ENCODE measurements at regions not wholly inside any gene's neighbourhood (a gene's known extent, or its start where the extent isn't known, plus 50 kb on each side); places are given as distances from the start of the nearest gene placed in this dataset.
A peak's percentile ranks its signal among the peaks of the same experiment; 100 is the strongest.

- ChIA-PET POLR2A (ENCODE audit: unreplicated experiment) (no interaction called here), CTCF (no interaction called here)
- no peaks in the 10 kb centered on the region for H3K79me2 ChIP-seq (ENCODE audit: low read depth)
- H3K4me2 ChIP-seq: no peak overlapping the region
- intact Hi-C loops (cut with micrococcal nuclease; ENCODE audit: unreplicated experiment): no loop called here
- H3K27ac ChIP-seq: no peak overlapping the region
- H3K36me3 ChIP-seq (ENCODE audit: low read depth): no peaks in the 10 kb centered on the region
- no peaks in the 10 kb centered on the region for H3K27me3 ChIP-seq (ENCODE audit: insufficient read depth, low read depth)
- no peak overlapping the region for H2AFZ ChIP-seq
- H3F3A ChIP-seq (ENCODE audit: insufficient read depth, low read depth): no peaks in the 10 kb centered on the region
- TF ChIP-seq EZH2 (IDR thresholded peaks at IDR 0.05; ENCODE audit: low read depth) (no peak), CTCF (conservative IDR thresholded peaks at IDR 0.05) (no peak)
- no peak overlapping the region for H3K4me3 ChIP-seq
- no peaks in the 10 kb centered on the region for H4K20me1 ChIP-seq (ENCODE audit: insufficient read depth)
- peaks cover 21% of the 10 kb centered on the region for H3K4me1 ChIP-seq (replicated peaks; ENCODE audit: insufficient read depth)
- BruUV-seq (replicated peaks): no TSS peak
- H3K9me3 ChIP-seq (ENCODE audit: insufficient read depth, low read depth): peaks cover 14% of the 10 kb centered on the region; the same call in 1 of the 2 replicates
- DNase-seq: no peak
- no peaks in the 10 kb centered on the region for H3K9me2 ChIP-seq (ENCODE audit: insufficient read depth)
Observed at GRCh38 chr12:93219947-93220346, 157.8 kb upstream of the NUDT4 start.

- Histone ChIP-seq H3K27me3 (ENCODE audit: insufficient read depth, low read depth) (no peaks in the 10 kb centered on the region), H3K36me3 (ENCODE audit: low read depth) (no peaks in the 10 kb centered on the region), H2AFZ (no peak overlapping the region), H3K27ac (no peak overlapping the region), H3K4me2 (no peak overlapping the region), H3F3A (ENCODE audit: insufficient read depth, low read depth) (no peaks in the 10 kb centered on the region), H3K4me1 (replicated peaks; ENCODE audit: insufficient read depth) (peaks cover 13% of the 10 kb centered on the region), H3K9me2 (ENCODE audit: insufficient read depth) (no peaks in the 10 kb centered on the region), H3K79me2 (ENCODE audit: low read depth) (no peaks in the 10 kb centered on the region), H3K4me3 (no peak overlapping the region), H3K9me3 (ENCODE audit: insufficient read depth, low read depth) (0 out of 2 replicates have a peak, but pooled peaks cover 4% of the 10 kb centered on the region), H4K20me1 (ENCODE audit: insufficient read depth) (no peaks in the 10 kb centered on the region)
- intact Hi-C loops (cut with micrococcal nuclease; ENCODE audit: unreplicated experiment): no loop called here
- ChIA-PET CTCF (no interaction called here), POLR2A (ENCODE audit: unreplicated experiment) (no interaction called here)
- no peak for TF ChIP-seq CTCF (conservative IDR thresholded peaks at IDR 0.05)
- TF ChIP-seq EZH2 (IDR thresholded peaks at IDR 0.05; ENCODE audit: low read depth): no peak
- no TSS peak for BruUV-seq (replicated peaks)
- no peak for DNase-seq
Observed at GRCh38 chr12:93221841-93222240, 155.9 kb upstream of the NUDT4 start.

GRCh38 chr12:93223440-93224426, 154.0 kb upstream of the NUDT4 start:
- H3K4me2 ChIP-seq: no peak overlapping the region
- CTCF ChIA-PET: no interaction called here

More at GRCh38 chr12:93223440-93224426, 154.0 kb upstream of the NUDT4 start:
- POLR2A ChIA-PET (ENCODE audit: unreplicated experiment): no interaction called here
- H2AFZ ChIP-seq: no peak overlapping the region
- H3K27ac ChIP-seq: no peak overlapping the region
- no peaks in the 10 kb centered on the region for H3F3A ChIP-seq (ENCODE audit: insufficient read depth, low read depth)
- H3K79me2 ChIP-seq (ENCODE audit: low read depth): no peaks in the 10 kb centered on the region
- H3K9me2 ChIP-seq (ENCODE audit: insufficient read depth): no peaks in the 10 kb centered on the region
- peaks cover 6% of the 10 kb centered on the region; the same call in 1 of the 2 replicates for H3K9me3 ChIP-seq (ENCODE audit: insufficient read depth, low read depth)
- peaks cover 13% of the 10 kb centered on the region for H3K4me1 ChIP-seq (replicated peaks; ENCODE audit: insufficient read depth)
- TF ChIP-seq CTCF (conservative IDR thresholded peaks at IDR 0.05) (no peak), EZH2 (IDR thresholded peaks at IDR 0.05; ENCODE audit: low read depth) (no peak)
- no peaks in the 10 kb centered on the region for H4K20me1 ChIP-seq (ENCODE audit: insufficient read depth)
- BruUV-seq (replicated peaks): no TSS peak
- intact Hi-C loops (cut with micrococcal nuclease; ENCODE audit: unreplicated experiment): no loop called here
- H3K36me3 ChIP-seq (ENCODE audit: low read depth): no peaks in the 10 kb centered on the region
- H3K27me3 ChIP-seq (ENCODE audit: insufficient read depth, low read depth): no peaks in the 10 kb centered on the region
- no peak overlapping the region for H3K4me3 ChIP-seq
- DNase-seq: peak in 1 of 2 experiments; percentile 53
